ENCODE measurements at regions not wholly inside any gene's neighbourhood (a gene's known extent, or its start where the extent isn't known, plus 50 kb on each side); places are given as distances from the start of the nearest gene placed in this dataset.

DNA sequence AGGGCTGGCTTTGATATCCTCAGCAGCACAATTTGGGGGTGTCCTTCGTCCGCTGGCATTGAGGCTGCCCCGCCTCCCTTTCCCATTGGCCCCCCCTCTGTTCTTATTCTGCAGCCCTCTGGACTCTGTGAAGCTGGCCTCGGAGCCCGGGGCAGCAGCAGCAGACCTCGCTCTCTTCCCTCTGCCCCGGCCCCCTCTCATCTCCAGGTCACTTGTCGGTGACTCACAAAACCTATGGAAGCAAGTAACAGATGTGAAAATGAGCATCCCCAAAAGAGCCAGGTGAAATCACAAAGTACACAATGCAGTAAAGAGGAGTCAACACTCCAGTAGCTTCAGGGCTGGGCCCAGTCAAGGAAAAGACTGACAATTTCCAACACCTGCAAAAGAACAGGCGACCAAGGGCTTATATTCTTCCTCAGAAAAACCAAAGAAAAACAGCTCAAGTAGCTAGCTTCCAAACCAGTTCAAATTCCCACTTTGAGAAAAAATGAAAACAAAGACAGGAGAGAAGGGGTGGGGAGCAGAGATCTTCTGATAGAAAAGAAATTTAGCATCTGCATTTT, 97.5 kb downstream of the ZNF608 start:
- no peaks in the 10 kb centered on the region for H3K9me3 ChIP-seq (ENCODE audit: control insufficient read depth in 3 of 3, low read length in 3 of 3)
- H3K4me3 ChIP-seq (ENCODE audit: low read length in 3 of 3): no peak overlapping the region
- H3K27me3 ChIP-seq (ENCODE audit: control insufficient read depth in 3 of 3, insufficient read depth in 3 of 3, low read length in 3 of 3): no peaks in the 10 kb centered on the region
- H3K36me3 ChIP-seq (ENCODE audit: control insufficient read depth in 3 of 3, insufficient read depth in 3 of 3, low read length in 3 of 3): peaks cover 4 to 22% (median 7%) of the 10 kb centered on the region in 3 donors
- H3K4me1 ChIP-seq (ENCODE audit: control insufficient read depth in 3 of 3, insufficient read depth in 3 of 3, low read length in 3 of 3): peaks cover 17 to 30% (median 26%) of the 10 kb centered on the region in 3 donors
- H3K9ac ChIP-seq (ENCODE audit: low read depth in 1 of 3, low read length in 3 of 3): no peak overlapping the region
- peak overlapping the region; percentile 27 for H3K27ac ChIP-seq (ENCODE audit: low read depth, low read length)

DNA sequence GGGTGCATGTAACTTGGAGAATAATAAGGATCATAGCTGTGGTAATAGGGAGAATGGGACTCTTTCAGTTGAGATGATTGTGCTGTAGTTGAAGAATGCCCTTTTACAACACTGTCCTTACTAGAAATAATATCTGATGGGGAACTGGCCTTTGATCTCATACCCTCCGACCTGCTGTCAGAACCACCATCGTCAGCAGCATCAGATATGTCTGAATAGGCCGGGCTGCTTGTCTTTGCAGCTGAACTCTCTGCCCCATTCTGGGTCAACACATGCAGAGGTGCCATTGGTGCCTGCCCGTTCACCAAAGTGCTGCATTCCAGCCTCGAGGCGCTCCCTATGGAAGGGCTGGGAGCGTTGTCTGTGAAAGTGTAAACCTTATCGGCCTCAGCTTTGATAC, 99.1 kb downstream of the ZNF608 start:
- Histone ChIP-seq H3K27ac (ENCODE audit: low read depth, low read length) (no peak overlapping the region), H3K9me3 (ENCODE audit: control insufficient read depth in 3 of 3, low read length in 3 of 3) (no peaks in the 10 kb centered on the region), H3K36me3 (ENCODE audit: control insufficient read depth in 3 of 3, insufficient read depth in 3 of 3, low read length in 3 of 3) (peaks cover 4 to 22% (median 11%) of the 10 kb centered on the region in 3 donors), H3K27me3 (ENCODE audit: control insufficient read depth in 3 of 3, insufficient read depth in 3 of 3, low read length in 3 of 3) (no peaks in the 10 kb centered on the region), H3K9ac (ENCODE audit: low read depth in 1 of 3, low read length in 3 of 3) (no peak overlapping the region), H3K4me3 (ENCODE audit: low read length in 3 of 3) (no peak overlapping the region), H3K4me1 (ENCODE audit: control insufficient read depth in 3 of 3, insufficient read depth in 3 of 3, low read length in 3 of 3) (peaks cover 16 to 30% (median 24%) of the 10 kb centered on the region in 3 donors)

DNA sequence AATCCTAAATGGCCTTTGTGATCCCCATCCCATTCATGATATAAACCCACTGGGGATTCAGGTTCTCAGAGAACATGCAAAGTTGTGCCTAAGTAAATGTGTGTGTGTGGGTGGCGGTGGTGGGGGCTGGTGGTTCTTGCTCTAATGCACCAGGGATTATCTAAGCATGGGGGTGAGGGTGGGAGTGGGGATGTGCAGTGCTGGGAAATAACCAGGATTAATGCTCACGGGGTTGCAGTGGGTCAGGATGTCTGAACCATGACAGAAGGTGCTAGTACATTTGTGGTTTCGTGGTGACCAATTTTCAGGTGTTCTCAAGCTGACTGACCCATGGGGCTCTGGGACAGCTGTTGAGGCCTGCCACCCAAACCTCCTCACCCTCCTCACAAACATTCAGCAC, 101.0 kb downstream of the ZNF608 start:
- Histone ChIP-seq H3K36me3 (ENCODE audit: control insufficient read depth in 3 of 3, insufficient read depth in 3 of 3, low read length in 3 of 3) (peaks cover 6 to 27% (median 18%) of the 10 kb centered on the region in 3 donors), H3K27me3 (ENCODE audit: control insufficient read depth in 3 of 3, insufficient read depth in 3 of 3, low read length in 3 of 3) (no peaks in the 10 kb centered on the region), H3K9ac (ENCODE audit: low read depth in 1 of 3, low read length in 3 of 3) (no peak overlapping the region), H3K4me3 (ENCODE audit: low read length in 3 of 3) (no peak overlapping the region), H3K4me1 (ENCODE audit: control insufficient read depth in 3 of 3, insufficient read depth in 3 of 3, low read length in 3 of 3) (peaks cover 3 to 17% (median 8%) of the 10 kb centered on the region in 3 donors), H3K9me3 (ENCODE audit: control insufficient read depth in 3 of 3, low read length in 3 of 3) (no peaks in the 10 kb centered on the region), H3K27ac (ENCODE audit: low read depth, low read length) (no peak overlapping the region)

- H3K9ac ChIP-seq (ENCODE audit: low read depth in 1 of 3, low read length in 3 of 3): no peak overlapping the region
- peaks cover 0 to 9% (median 0%) of the 10 kb centered on the region in 3 donors for H3K4me1 ChIP-seq (ENCODE audit: control insufficient read depth in 3 of 3, insufficient read depth in 3 of 3, low read length in 3 of 3)
- H3K27ac ChIP-seq (ENCODE audit: low read depth, low read length): no peak overlapping the region
- no peak overlapping the region for H3K4me3 ChIP-seq (ENCODE audit: low read length in 3 of 3)
- no peaks in the 10 kb centered on the region for H3K27me3 ChIP-seq (ENCODE audit: control insufficient read depth in 3 of 3, insufficient read depth in 3 of 3, low read length in 3 of 3)
- peaks cover 7 to 28% (median 19%) of the 10 kb centered on the region in 3 donors for H3K36me3 ChIP-seq (ENCODE audit: control insufficient read depth in 3 of 3, insufficient read depth in 3 of 3, low read length in 3 of 3)
- no peaks in the 10 kb centered on the region for H3K9me3 ChIP-seq (ENCODE audit: control insufficient read depth in 3 of 3, low read length in 3 of 3)
These were observed 101.9 kb downstream of the ZNF608 start for GRCh38 chr5:124644582-124644981.

DNA sequence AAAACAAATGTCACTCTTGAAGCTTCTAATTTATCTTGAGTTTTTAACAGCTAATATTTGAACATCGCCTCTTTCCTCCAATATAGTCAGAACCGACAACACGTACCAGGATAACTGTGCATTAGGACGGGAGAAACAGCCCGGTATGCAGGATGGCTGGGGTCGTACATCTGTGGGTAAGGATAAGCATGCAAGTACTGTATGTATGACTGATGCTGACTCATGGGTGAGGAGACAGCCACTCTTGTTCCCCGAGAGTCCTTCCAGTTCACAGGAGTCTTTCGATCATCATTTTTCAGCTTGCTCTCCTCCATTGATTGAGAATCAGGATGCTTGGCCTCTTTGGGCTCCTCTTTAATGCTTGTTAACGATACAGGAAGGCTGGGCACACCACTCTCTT, 102.3 kb downstream of the ZNF608 start:
- no peak overlapping the region for H3K4me3 ChIP-seq (ENCODE audit: low read length in 3 of 3)
- peaks cover 7 to 32% (median 21%) of the 10 kb centered on the region in 3 donors for H3K36me3 ChIP-seq (ENCODE audit: control insufficient read depth in 3 of 3, insufficient read depth in 3 of 3, low read length in 3 of 3)
- no peak overlapping the region for H3K9ac ChIP-seq (ENCODE audit: low read depth in 1 of 3, low read length in 3 of 3)
- no peaks in the 10 kb centered on the region for H3K9me3 ChIP-seq (ENCODE audit: control insufficient read depth in 3 of 3, low read length in 3 of 3)
- no peak overlapping the region for H3K27ac ChIP-seq (ENCODE audit: low read depth, low read length)
- peaks cover 0 to 6% (median 0%) of the 10 kb centered on the region in 3 donors for H3K4me1 ChIP-seq (ENCODE audit: control insufficient read depth in 3 of 3, insufficient read depth in 3 of 3, low read length in 3 of 3)
- no peaks in the 10 kb centered on the region for H3K27me3 ChIP-seq (ENCODE audit: control insufficient read depth in 3 of 3, insufficient read depth in 3 of 3, low read length in 3 of 3)

DNA sequence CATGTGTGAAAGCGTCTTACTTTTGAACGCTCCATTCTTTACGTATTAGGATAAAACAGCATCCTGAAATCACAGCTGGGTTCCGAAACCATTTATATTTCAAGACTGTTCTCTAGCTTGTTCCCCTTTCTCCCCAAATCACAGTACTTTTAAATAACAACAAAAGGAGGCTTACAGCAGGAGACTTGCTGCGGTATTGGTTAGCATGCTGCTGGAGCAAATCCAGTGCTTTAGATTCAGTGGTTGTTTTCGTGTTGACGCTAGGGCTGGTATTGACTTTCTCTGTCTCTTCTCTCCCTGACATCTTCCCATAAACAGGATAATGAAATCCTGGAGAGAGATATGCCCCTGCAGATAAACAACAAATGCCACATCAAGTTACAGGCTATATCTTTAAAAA, 103.1 kb downstream of the ZNF608 start:
- H3K9me3 ChIP-seq (ENCODE audit: control insufficient read depth in 3 of 3, low read length in 3 of 3): no peaks in the 10 kb centered on the region
- no peak overlapping the region for H3K27ac ChIP-seq (ENCODE audit: low read depth, low read length)
- H3K4me3 ChIP-seq (ENCODE audit: low read length in 3 of 3): no peak overlapping the region
- peaks cover 5 to 29% (median 24%) of the 10 kb centered on the region in 3 donors for H3K36me3 ChIP-seq (ENCODE audit: control insufficient read depth in 3 of 3, insufficient read depth in 3 of 3, low read length in 3 of 3)
- peaks cover 0 to under 1% (median 0%) of the 10 kb centered on the region in 3 donors for H3K4me1 ChIP-seq (ENCODE audit: control insufficient read depth in 3 of 3, insufficient read depth in 3 of 3, low read length in 3 of 3)
- no peaks in the 10 kb centered on the region for H3K27me3 ChIP-seq (ENCODE audit: control insufficient read depth in 3 of 3, insufficient read depth in 3 of 3, low read length in 3 of 3)
- H3K9ac ChIP-seq (ENCODE audit: low read depth in 1 of 3, low read length in 3 of 3): no peak overlapping the region

- Histone ChIP-seq H3K27me3 (ENCODE audit: control insufficient read depth in 3 of 3, insufficient read depth in 3 of 3, low read length in 3 of 3) (no peaks in the 10 kb centered on the region), H3K27ac (ENCODE audit: low read depth, low read length) (no peak overlapping the region), H3K36me3 (ENCODE audit: control insufficient read depth in 3 of 3, insufficient read depth in 3 of 3, low read length in 3 of 3) (peaks cover 3 to 22% (median 19%) of the 10 kb centered on the region in 3 donors), H3K9me3 (ENCODE audit: control insufficient read depth in 3 of 3, low read length in 3 of 3) (no peaks in the 10 kb centered on the region), H3K9ac (ENCODE audit: low read depth in 1 of 3, low read length in 3 of 3) (no peak overlapping the region), H3K4me1 (ENCODE audit: control insufficient read depth in 3 of 3, insufficient read depth in 3 of 3, low read length in 3 of 3) (no peaks in the 10 kb centered on the region), H3K4me3 (ENCODE audit: low read length in 3 of 3) (no peak overlapping the region)
These were observed 104.3 kb downstream of the ZNF608 start for GRCh38 chr5:124642151-124642550.

- H3K4me3 ChIP-seq (ENCODE audit: low read length in 3 of 3): no peak overlapping the region
- no peaks in the 10 kb centered on the region for H3K27me3 ChIP-seq (ENCODE audit: control insufficient read depth in 3 of 3, insufficient read depth in 3 of 3, low read length in 3 of 3)
- H3K27ac ChIP-seq (ENCODE audit: low read depth, low read length): no peak overlapping the region
- H3K4me1 ChIP-seq (ENCODE audit: control insufficient read depth in 3 of 3, insufficient read depth in 3 of 3, low read length in 3 of 3): no peaks in the 10 kb centered on the region
- no peak overlapping the region for H3K9ac ChIP-seq (ENCODE audit: low read depth in 1 of 3, low read length in 3 of 3)
- peaks cover 3 to 17% (median 15%) of the 10 kb centered on the region in 3 donors for H3K36me3 ChIP-seq (ENCODE audit: control insufficient read depth in 3 of 3, insufficient read depth in 3 of 3, low read length in 3 of 3)
- H3K9me3 ChIP-seq (ENCODE audit: control insufficient read depth in 3 of 3, low read length in 3 of 3): no peaks in the 10 kb centered on the region
These were observed 105.2 kb downstream of the ZNF608 start for GRCh38 chr5:124641154-124641792.

GRCh38 chr5:124639095-124639665, 107.3 kb downstream of the ZNF608 start:
- Histone ChIP-seq H3K36me3 (ENCODE audit: control insufficient read depth in 3 of 3, insufficient read depth in 3 of 3, low read length in 3 of 3) (peaks cover 3 to 18% (median 14%) of the 10 kb centered on the region in 3 donors), H3K27ac (ENCODE audit: low read depth, low read length) (no peak overlapping the region), H3K4me3 (ENCODE audit: low read length in 3 of 3) (no peak overlapping the region), H3K27me3 (ENCODE audit: control insufficient read depth in 3 of 3, insufficient read depth in 3 of 3, low read length in 3 of 3) (no peaks in the 10 kb centered on the region), H3K9ac (ENCODE audit: low read depth in 1 of 3, low read length in 3 of 3) (no peak overlapping the region), H3K9me3 (ENCODE audit: control insufficient read depth in 3 of 3, low read length in 3 of 3) (no peaks in the 10 kb centered on the region), H3K4me1 (ENCODE audit: control insufficient read depth in 3 of 3, insufficient read depth in 3 of 3, low read length in 3 of 3) (peaks cover 0 to 7% (median 5%) of the 10 kb centered on the region in 3 donors)

DNA sequence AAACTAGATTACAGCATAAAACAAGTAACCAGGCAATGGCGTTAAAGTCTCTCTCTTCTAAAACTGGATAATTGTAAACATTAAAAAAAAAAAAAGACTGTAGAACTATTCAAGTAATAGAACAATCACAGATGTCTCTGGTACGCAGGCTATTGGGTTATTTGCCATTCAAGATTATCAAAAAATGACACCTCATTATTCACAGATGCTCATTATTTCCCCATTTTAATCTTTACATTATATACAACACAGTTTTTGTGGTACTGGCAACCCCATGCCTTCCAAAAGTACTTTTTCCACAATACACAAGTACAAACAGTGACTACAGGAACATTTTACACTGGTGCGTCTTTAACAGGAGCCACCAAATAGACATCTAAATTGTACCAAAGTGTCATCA, 109.4 kb downstream of the ZNF608 start:
- Histone ChIP-seq H3K4me3 (ENCODE audit: low read length in 3 of 3) (no peak overlapping the region), H3K27ac (ENCODE audit: low read depth, low read length) (no peak overlapping the region), H3K9ac (ENCODE audit: low read depth in 1 of 3, low read length in 3 of 3) (no peak overlapping the region), H3K36me3 (ENCODE audit: control insufficient read depth in 3 of 3, insufficient read depth in 3 of 3, low read length in 3 of 3) (peaks cover 3 to 13% (median 12%) of the 10 kb centered on the region in 3 donors), H3K9me3 (ENCODE audit: control insufficient read depth in 3 of 3, low read length in 3 of 3) (no peaks in the 10 kb centered on the region), H3K27me3 (ENCODE audit: control insufficient read depth in 3 of 3, insufficient read depth in 3 of 3, low read length in 3 of 3) (no peaks in the 10 kb centered on the region), H3K4me1 (ENCODE audit: control insufficient read depth in 3 of 3, insufficient read depth in 3 of 3, low read length in 3 of 3) (peaks cover 0 to 7% (median 5%) of the 10 kb centered on the region in 3 donors)
